T-cell (primary cell): ENCODE measurements at regions not wholly inside any gene's neighbourhood (a gene's known extent, or its start where the extent isn't known, plus 50 kb on each side); places are given as distances from the start of the nearest gene placed in this dataset.

Experiments used
- ATAC-seq, 4 experiments: fragments of 200-7000 bp in 3 of 4; fragments of 150-1000 bp in 1 of 4; cut with Tn5 transposase; replicated peaks in 1 of 4; 1 replicate in 3 of 4; 2 replicates in 1 of 4; pipeline ENCODE4 v1.10.0; 2021; ENCODE audit warnings: moderate library complexity in 3 of 4, mild to moderate bottlenecking in 2 of 4, moderate number of reproducible peaks in 1 of 4
- CTCF ChIA-PET, 2 donors: fragments of 300-600 bp; sonication (Branson Sonifier 250); formaldehyde crosslinking; loops; one replicate each; lab custom pipeline; 2022; ENCODE audit warnings: antibody characterized with exemption in 2 of 2; lab: Charles Lee
- POLR2A ChIA-PET, 2 donors: fragments of 300-600 bp; sonication (Branson Sonifier 250); formaldehyde crosslinking; loops; one replicate each; lab custom pipeline; 2022; ENCODE audit warnings: antibody characterized with exemption in 2 of 2; lab: Charles Lee
- DNase-seq, 35 experiments: peaks; one replicate each; pipeline versions ENCODE4 v3.0.0 to v3.0.0-alpha.2; 2013 to 2023
- H3K27ac ChIP-seq: one replicate; pipeline ENCODE4 v1.5.1; 2013; ENCODE audit warnings: low read length
- H3K27me3 ChIP-seq, 2 experiments: replicated peaks in 1 of 2; 1 replicate in 1 of 2; 2 replicates in 1 of 2; pipeline versions ENCODE4 v1.6.1 to v1.7.0; 2013; ENCODE audit warnings: low read length in 1 of 2, mixed read lengths in 1 of 2; ENCODE audit not compliant: control insufficient read depth in 2 of 2, insufficient read depth in 2 of 2; ENCODE audit errors: extremely low read depth in 1 of 2
- H3K36me3 ChIP-seq, 2 donors: 1 replicate in 1 of 2; 2 replicates in 1 of 2; pipeline versions ENCODE4 v1.6.1 to v1.7.0; 2013; ENCODE audit warnings: low read length in 1 of 2; ENCODE audit not compliant: control insufficient read depth in 2 of 2, insufficient read depth in 1 of 2; ENCODE audit errors: extremely low read depth in 1 of 2
- H3K4me1 ChIP-seq, 2 experiments: 1 replicate in 1 of 2; 2 replicates in 1 of 2; pipeline versions ENCODE4 v1.6.1 to v1.7.0; 2013; ENCODE audit warnings: low read length in 2 of 2, mixed read lengths in 1 of 2; ENCODE audit not compliant: insufficient read depth in 2 of 2, control insufficient read depth in 1 of 2; ENCODE audit errors: extremely low read depth in 1 of 2
- H3K4me3 ChIP-seq, 2 donors: 1 replicate in 1 of 2; 2 replicates in 1 of 2; pipeline versions ENCODE4 v1.5.1 to v1.7.0; 2013; ENCODE audit warnings: mild to moderate bottlenecking in 2 of 2, low read length in 1 of 2, moderate library complexity in 1 of 2; ENCODE audit not compliant: control insufficient read depth in 1 of 2; ENCODE audit errors: extremely low read depth in 1 of 2
- H3K9me3 ChIP-seq: 2 replicates; pipeline ENCODE4 v1.7.0; 2013
- H3K27ac Mint-ChIP-seq, 2 donors: one replicate each; pipeline ENCODE4 v1.8.0; 2020 to 2021; ENCODE audit warnings: mild to moderate bottlenecking in 2 of 2, mixed read lengths in 2 of 2
- H3K27me3 Mint-ChIP-seq, 2 donors: one replicate each; pipeline ENCODE4 v1.8.0; 2021 to 2022; ENCODE audit warnings: mixed read lengths in 2 of 2
- H3K36me3 Mint-ChIP-seq: one replicate; pipeline ENCODE4 v1.8.0; 2021; ENCODE audit warnings: mixed read lengths
- H3K4me1 Mint-ChIP-seq, 3 donors: one replicate each; pipeline ENCODE4 v1.8.0; 2020 to 2022; ENCODE audit warnings: mixed read lengths in 3 of 3, mild to moderate bottlenecking in 1 of 3
- H3K4me3 Mint-ChIP-seq, 3 donors: one replicate each; pipeline ENCODE4 v1.8.0; 2020 to 2022; ENCODE audit warnings: mild to moderate bottlenecking in 3 of 3, mixed read lengths in 3 of 3, moderate library complexity in 3 of 3
- H3K9me3 Mint-ChIP-seq, 3 donors: one replicate each; pipeline ENCODE4 v1.8.0; 2020 to 2022; ENCODE audit warnings: mixed read lengths in 3 of 3
- WGBS: methylation state at CpG from one replicate; pipeline ENCODE4 v1.1.5; 2013; ENCODE audit warnings: missing lambda C conversion rate; ENCODE audit not compliant: insufficient coverage; 5-methylcytosine and 5-hydroxymethylcytosine counted together

GRCh38 chr13:57352114-57352513 lies 185.1 kb downstream of the PRR20E start:
- ChIA-PET POLR2A (no interaction called here), CTCF (no interaction called here)
- peaks cover 12 to 19% (median 17%) of the 10 kb centered on the region in 3 donors for H3K9me3 Mint-ChIP-seq
- H3K36me3 Mint-ChIP-seq = no peaks in the 10 kb centered on the region
- Histone ChIP-seq H3K4me1 (no peaks in the 10 kb centered on the region), H3K27ac (no peak overlapping the region), H3K36me3 (no peaks in the 10 kb centered on the region), H3K4me3 (no peak overlapping the region), H3K27me3 (no peaks in the 10 kb centered on the region), H3K9me3 (no peaks in the 10 kb centered on the region)
- no peak overlapping the region for H3K4me3 Mint-ChIP-seq
- H3K4me1 Mint-ChIP-seq = no peaks in the 10 kb centered on the region
- DNase-seq = no peak
- no peak overlapping the region for H3K27ac Mint-ChIP-seq
- WGBS = no CpG with 5 or more reads among the region's 1 CpG
- ATAC-seq = no peak
- no peaks in the 10 kb centered on the region for H3K27me3 Mint-ChIP-seq

GRCh38 chr13:57353831-57354230 lies 186.8 kb downstream of the PRR20E start:
- ChIA-PET CTCF (no interaction called here), POLR2A (no interaction called here)
- no peak overlapping the region for H3K27ac ChIP-seq
- ATAC-seq (no peak), DNase-seq (no peak)
- H3K4me3 ChIP-seq = no peak overlapping the region
- WGBS = 80% methylated on average over 1 of the region's 3 CpGs
- H3K4me1 ChIP-seq = no peaks in the 10 kb centered on the region
- H3K27me3 Mint-ChIP-seq = no peaks in the 10 kb centered on the region
- H3K36me3 ChIP-seq = no peaks in the 10 kb centered on the region
- no peaks in the 10 kb centered on the region for H3K9me3 ChIP-seq
- no peaks in the 10 kb centered on the region for H3K36me3 Mint-ChIP-seq
- no peaks in the 10 kb centered on the region for H3K4me1 Mint-ChIP-seq
- no peak overlapping the region for H3K27ac Mint-ChIP-seq
- H3K4me3 Mint-ChIP-seq = no peak overlapping the region
- H3K27me3 ChIP-seq = no peaks in the 10 kb centered on the region
- H3K9me3 Mint-ChIP-seq = peaks cover 5 to 15% (median 14%) of the 10 kb centered on the region in 3 donors

- Mint-ChIP-seq H3K36me3 (no peaks in the 10 kb centered on the region), H3K27me3 (no peaks in the 10 kb centered on the region), H3K9me3 (peaks cover 9 to 13% (median 10%) of the 10 kb centered on the region in 3 donors), H3K4me1 (no peaks in the 10 kb centered on the region), H3K27ac (no peak overlapping the region), H3K4me3 (no peak overlapping the region)
- Histone ChIP-seq H3K36me3 (no peaks in the 10 kb centered on the region), H3K4me1 (no peaks in the 10 kb centered on the region), H3K9me3 (no peaks in the 10 kb centered on the region), H3K27me3 (no peaks in the 10 kb centered on the region), H3K4me3 (no peak overlapping the region), H3K27ac (no peak overlapping the region)
- no CpG with 5 or more reads among the region's 2 CpGs for WGBS
- ATAC-seq (no peak), DNase-seq (no peak)
- CTCF ChIA-PET = no interaction called here
- POLR2A ChIA-PET = no interaction called here
Observed at GRCh38 chr13:57375876-57376275, 208.9 kb downstream of the PRR20E start.

GRCh38 chr13:57408312-57408711 lies 223.2 kb upstream of the PCDH17 start:
- H3K27ac Mint-ChIP-seq = no peak overlapping the region
- no peaks in the 10 kb centered on the region for H3K27me3 ChIP-seq
- peaks cover 9 to 32% (median 12%) of the 10 kb centered on the region in 3 donors for H3K9me3 Mint-ChIP-seq
- H3K4me1 Mint-ChIP-seq = no peaks in the 10 kb centered on the region
- H3K9me3 ChIP-seq = peaks cover 3% of the 10 kb centered on the region
- no peaks in the 10 kb centered on the region for H3K36me3 ChIP-seq
- no peak overlapping the region for H3K27ac ChIP-seq
- no peak overlapping the region for H3K4me3 Mint-ChIP-seq
- POLR2A ChIA-PET = no interaction called here
- H3K4me3 ChIP-seq = no peak overlapping the region
- H3K36me3 Mint-ChIP-seq = no peaks in the 10 kb centered on the region
- ATAC-seq (no peak), DNase-seq (no peak)
- no CpG with 5 or more reads among the region's 2 CpGs for WGBS
- CTCF ChIA-PET = no interaction called here
- H3K27me3 Mint-ChIP-seq = no peaks in the 10 kb centered on the region
- H3K4me1 ChIP-seq = no peaks in the 10 kb centered on the region

GRCh38 chr13:57409121-57409520 lies 222.4 kb upstream of the PCDH17 start:
- Histone ChIP-seq H3K4me3 (no peak overlapping the region), H3K27me3 (no peaks in the 10 kb centered on the region), H3K27ac (no peak overlapping the region), H3K4me1 (no peaks in the 10 kb centered on the region), H3K9me3 (peaks cover 3% of the 10 kb centered on the region), H3K36me3 (no peaks in the 10 kb centered on the region)
- ATAC-seq (no peak), DNase-seq (no peak)
- Mint-ChIP-seq H3K27me3 (no peaks in the 10 kb centered on the region), H3K4me1 (no peaks in the 10 kb centered on the region), H3K36me3 (no peaks in the 10 kb centered on the region), H3K27ac (no peak overlapping the region), H3K9me3 (peaks cover 9 to 32% (median 12%) of the 10 kb centered on the region in 3 donors), H3K4me3 (no peak overlapping the region)
- ChIA-PET CTCF (no interaction called here), POLR2A (no interaction called here)

- no peak for ATAC-seq
- Histone ChIP-seq H3K4me1 (no peaks in the 10 kb centered on the region), H3K4me3 (no peak overlapping the region), H3K27me3 (no peaks in the 10 kb centered on the region), H3K36me3 (no peaks in the 10 kb centered on the region), H3K27ac (no peak overlapping the region), H3K9me3 (peaks cover 3% of the 10 kb centered on the region)
- Mint-ChIP-seq H3K4me3 (no peak overlapping the region), H3K36me3 (no peaks in the 10 kb centered on the region), H3K27ac (no peak overlapping the region), H3K9me3 (peaks cover 9 to 32% (median 12%) of the 10 kb centered on the region in 3 donors), H3K4me1 (no peaks in the 10 kb centered on the region), H3K27me3 (no peaks in the 10 kb centered on the region)
- POLR2A ChIA-PET = no interaction called here
- CTCF ChIA-PET = no interaction called here
- WGBS = no CpG with 5 or more reads among the region's 1 CpG
- DNase-seq = no peak
Observed at GRCh38 chr13:57409656-57410055, 221.9 kb upstream of the PCDH17 start.

- no peaks in the 10 kb centered on the region for H3K9me3 ChIP-seq
- no peaks in the 10 kb centered on the region for H3K27me3 ChIP-seq
- no peak overlapping the region for H3K4me3 ChIP-seq
- ATAC-seq = no peak
- Mint-ChIP-seq H3K4me1 (no peaks in the 10 kb centered on the region), H3K9me3 (peaks cover 5 to 19% (median 15%) of the 10 kb centered on the region in 3 donors), H3K4me3 (no peak overlapping the region), H3K27ac (no peak overlapping the region), H3K36me3 (no peaks in the 10 kb centered on the region), H3K27me3 (no peaks in the 10 kb centered on the region)
- CTCF ChIA-PET = no interaction called here
- no peaks in the 10 kb centered on the region for H3K36me3 ChIP-seq
- H3K4me1 ChIP-seq = no peaks in the 10 kb centered on the region
- POLR2A ChIA-PET = interaction anchor here in 1 of 2 donors (0.6 kb wide), 1 partner anchor 15 kb away, joined by 3 read pairs; no protein-coding TSS in a partner anchor
- no peak for DNase-seq
- H3K27ac ChIP-seq = no peak overlapping the region
- WGBS = no CpG with 5 or more reads among the region's 6 CpGs
Observed at GRCh38 chr13:57418067-57418677, 213.4 kb upstream of the PCDH17 start.
